Astrocyte of the spinal cord (primary cell): ENCODE measurements at regions not wholly inside any gene's neighbourhood (a gene's known extent, or its start where the extent isn't known, plus 50 kb on each side); places are given as distances from the start of the nearest gene placed in this dataset.

ENCODE experiments used
- DNase-seq: peaks from one replicate; pipeline ENCODE4 v3.0.0; 2011; ENCODE audit warnings: low read depth, low spot score
- H3K4me3 ChIP-seq: 2 replicates; pipeline ENCODE4 v1.5.1; 2011; ENCODE audit warnings: low read depth, mild to moderate bottlenecking, low read length, moderate library complexity
- in situ Hi-C: cut with HindIII; loops from 2 replicates; pipeline ENCODE4 v1.10.0; 2017; ENCODE audit warnings: low sequenced_read_pairs
- TF ChIP-seq, protein P1 (sequence below): IDR thresholded peaks from 2 replicates; pipeline ENCODE4 v1.5.1; 2012; ENCODE audit warnings: low read depth, mild to moderate bottlenecking, low read length, inconsistent platforms

DNA sequence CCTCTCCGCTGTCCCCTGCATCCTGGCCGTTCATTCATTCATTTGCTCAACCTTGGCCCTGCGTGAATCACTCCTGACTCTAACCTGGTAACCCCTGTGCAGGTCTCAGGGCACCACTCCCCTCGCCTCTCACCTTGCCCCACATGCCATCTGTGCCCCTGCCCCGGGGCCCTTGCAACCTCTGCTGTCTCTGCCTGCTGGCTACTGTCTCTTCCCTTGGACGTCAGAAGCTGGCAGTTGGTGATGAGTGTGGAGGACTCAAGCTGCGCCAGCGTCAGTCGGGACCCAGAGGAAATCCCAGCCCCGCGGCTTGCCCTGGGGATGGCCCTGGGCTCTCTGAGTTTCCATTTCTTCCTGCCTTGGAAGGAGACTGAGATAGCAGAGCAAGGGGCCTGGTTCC is 154.9 kb downstream of the OLFM1 start:
- DNase-seq: no peak
- in situ Hi-C loops: no loop called here
- H3K4me3 ChIP-seq: no peak overlapping the region
- TF ChIP-seq, protein P1, sequence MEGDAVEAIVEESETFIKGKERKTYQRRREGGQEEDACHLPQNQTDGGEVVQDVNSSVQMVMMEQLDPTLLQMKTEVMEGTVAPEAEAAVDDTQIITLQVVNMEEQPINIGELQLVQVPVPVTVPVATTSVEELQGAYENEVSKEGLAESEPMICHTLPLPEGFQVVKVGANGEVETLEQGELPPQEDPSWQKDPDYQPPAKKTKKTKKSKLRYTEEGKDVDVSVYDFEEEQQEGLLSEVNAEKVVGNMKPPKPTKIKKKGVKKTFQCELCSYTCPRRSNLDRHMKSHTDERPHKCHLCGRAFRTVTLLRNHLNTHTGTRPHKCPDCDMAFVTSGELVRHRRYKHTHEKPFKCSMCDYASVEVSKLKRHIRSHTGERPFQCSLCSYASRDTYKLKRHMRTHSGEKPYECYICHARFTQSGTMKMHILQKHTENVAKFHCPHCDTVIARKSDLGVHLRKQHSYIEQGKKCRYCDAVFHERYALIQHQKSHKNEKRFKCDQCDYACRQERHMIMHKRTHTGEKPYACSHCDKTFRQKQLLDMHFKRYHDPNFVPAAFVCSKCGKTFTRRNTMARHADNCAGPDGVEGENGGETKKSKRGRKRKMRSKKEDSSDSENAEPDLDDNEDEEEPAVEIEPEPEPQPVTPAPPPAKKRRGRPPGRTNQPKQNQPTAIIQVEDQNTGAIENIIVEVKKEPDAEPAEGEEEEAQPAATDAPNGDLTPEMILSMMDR: no peak

DNA sequence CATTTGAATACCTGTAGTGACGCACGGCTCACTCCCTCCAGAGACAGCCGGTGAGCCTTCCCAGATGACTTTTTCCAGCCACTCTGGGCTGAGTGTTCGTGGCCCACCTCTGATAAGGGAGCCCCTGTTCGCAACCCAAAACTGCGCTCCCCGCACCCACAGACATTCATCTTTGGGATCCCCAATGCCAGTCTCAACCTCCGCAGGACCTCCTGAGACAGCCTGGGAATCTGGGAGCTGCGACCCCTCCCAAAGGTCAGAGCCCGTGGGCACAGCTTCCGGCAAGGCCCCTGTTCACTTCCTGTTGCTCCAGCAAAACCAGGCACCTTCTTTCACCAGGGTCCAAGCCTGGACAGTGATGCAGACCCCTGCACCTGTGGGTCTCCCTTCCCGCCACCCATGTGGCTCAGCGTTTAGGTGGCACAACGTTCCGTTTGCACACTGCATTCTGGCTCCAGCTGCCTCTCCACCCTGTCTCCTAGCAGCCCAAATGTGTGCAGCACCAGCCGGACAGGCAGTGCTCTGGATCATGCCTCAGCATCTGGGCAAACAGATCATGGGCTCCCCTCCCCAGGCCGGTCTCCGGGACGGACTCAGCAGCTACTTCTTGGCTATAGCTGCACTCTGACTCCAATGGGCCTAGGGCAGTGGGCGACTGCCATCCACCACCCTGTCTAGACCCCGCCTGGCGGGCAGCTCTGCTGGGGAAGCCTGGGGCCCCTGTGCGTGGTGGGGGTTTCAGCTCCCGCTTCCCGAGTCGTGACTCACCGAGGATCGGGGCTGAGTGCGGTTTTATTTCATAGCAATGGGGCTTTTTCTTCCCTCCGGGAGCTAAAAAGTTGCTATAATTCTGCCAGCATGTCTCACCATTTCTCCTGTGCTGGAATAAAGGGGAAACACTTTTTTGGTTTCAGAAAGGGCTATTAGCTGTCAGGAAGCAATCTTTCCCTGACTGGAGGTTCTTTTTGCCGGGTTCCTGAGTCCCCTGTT is 156.0 kb downstream of the OLFM1 start:
- no peak for DNase-seq
- H3K4me3 ChIP-seq: no peak overlapping the region
- TF ChIP-seq, protein P1: no peak
- in situ Hi-C loops: no loop called here

DNA sequence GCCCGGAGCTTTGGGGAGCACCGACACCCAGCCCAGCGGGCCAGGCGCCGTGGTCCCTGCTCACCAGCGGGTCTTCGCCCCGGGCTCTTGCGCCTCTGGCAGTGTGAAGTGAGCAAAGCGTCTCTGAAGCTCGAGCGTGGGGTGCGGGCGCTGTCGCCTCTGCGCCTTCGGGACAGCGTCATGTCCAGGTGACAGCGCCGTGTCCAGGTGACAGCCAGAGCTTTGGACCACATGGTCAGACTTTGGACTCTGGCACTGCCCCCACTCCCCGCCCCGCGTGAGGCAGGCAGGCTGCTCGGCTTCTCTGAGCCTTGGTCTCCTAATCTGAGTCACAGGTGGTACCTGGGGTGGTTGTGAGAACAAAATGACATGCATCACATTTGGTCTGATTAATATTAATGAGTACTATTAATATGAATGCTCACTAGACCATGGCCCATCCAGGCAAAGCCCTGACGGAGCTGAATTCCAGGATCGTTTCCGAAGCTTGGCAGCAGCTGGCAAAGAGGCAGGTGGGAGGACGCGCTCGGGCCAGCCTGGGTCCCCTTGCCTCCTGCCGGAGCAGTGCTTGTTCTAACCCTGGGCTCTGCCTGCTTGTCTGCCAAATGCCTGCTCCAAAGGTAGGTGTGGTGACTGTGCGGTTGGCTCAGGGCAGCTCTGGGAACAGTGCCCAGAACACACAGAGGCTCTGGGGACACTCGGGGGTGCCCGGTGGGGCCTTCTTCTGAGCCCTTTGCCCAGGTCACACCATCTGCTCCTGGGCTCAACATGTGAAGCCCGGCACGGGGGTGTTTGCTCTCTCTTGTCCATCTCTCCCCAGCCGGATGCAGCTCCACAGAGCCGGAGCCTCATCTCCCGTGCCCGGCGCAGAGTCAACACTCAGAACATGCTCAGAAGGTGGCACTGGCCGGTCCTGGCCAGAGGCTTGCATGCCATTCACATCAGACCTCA is 157.1 kb downstream of the OLFM1 start:
- in situ Hi-C loops: no loop called here
- DNase-seq: no peak
- no peak overlapping the region for H3K4me3 ChIP-seq
- TF ChIP-seq, protein P1: no peak

DNA sequence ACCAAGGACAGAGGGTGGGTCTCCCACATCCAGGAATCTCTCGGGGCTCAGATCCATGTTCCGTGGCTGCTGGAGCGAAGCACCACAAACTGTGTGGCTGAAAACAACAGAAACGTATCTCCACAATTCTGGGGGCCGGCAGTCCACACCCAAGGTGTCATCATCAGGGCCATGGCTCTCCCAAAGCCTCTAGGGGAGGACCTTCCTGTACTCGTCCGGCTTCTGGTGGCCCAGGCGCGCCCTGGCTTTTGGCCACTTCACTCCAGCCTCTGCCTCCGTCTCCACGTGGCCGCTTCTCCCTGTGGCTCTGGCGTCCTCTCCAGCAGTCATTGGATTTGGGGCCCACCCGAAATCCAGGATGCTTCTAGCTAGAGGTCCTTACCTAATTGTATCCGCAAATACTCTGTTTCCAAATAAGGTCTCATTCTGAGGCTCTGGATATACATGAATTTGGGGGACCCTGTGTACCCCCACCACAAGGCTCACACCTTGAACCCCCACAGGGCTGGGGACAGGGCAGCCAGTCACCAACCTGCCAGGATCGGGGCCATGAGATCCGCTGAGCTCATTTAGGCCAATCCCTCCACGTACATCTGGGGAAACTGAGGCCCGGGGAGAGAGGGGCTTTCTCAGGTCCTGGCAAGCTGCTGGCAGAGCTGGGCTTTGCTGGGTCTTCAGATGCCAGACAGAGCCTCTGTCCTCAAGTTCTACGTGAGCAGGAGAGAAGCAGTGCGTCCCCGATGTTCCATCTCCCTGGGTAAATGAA is 158.2 kb downstream of the OLFM1 start:
- TF ChIP-seq, protein P1: no peak
- no peak for DNase-seq
- in situ Hi-C loops: no loop called here
- no peak overlapping the region for H3K4me3 ChIP-seq

DNA sequence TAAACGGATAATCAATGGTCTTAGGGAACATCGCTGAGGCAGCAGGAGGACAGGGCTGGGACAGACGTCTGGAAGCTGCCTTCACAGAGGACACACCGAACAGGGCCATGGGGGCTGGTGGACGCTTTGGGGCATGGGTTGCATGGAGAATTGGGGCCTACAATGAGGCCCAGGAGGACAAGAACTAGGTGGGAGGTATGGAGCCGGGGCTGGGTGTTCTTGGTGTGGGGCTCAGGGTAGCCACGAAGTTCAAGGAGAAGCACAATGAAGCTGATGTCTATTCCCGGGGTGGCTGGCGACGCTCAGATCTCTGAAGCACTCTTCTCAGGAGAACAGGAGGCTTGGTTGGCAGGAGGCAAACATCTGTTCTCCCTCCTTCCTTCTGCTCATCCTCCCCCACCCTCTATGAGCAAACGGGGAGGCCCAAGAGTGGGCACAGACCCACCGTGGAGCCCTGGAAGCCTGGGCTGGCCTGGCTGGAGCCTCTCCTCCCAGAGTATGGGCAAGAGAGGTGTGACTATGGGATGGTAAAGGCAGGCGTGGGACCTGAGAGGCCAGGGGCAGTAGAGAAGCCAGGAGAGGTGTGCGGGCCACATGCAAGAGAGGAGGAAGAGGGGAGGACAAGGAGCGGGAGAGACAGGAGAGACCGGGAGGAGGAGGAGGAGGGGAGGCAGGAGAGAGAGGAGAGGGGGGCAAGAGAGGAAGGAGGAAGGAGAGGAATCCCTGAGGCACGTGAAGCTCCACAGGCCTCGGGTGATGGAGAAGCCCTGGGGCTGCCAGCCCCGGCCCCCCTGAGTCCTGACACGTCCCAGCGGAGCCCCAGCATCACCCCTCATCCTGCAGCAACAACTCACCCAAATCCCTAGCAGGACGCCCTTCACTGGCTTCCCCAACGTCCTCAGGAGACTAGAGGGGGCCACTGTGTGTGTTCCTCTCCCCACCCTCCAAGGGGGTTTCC is 159.1 kb downstream of the OLFM1 start:
- TF ChIP-seq, protein P1: no peak
- in situ Hi-C loops: no loop called here
- DNase-seq: no peak
- no peak overlapping the region for H3K4me3 ChIP-seq
